Prostate gland (tissue), 2 donors: ENCODE measurements at regions not wholly inside any gene's neighbourhood (a gene's known extent, or its start where the extent isn't known, plus 50 kb on each side); places are given as distances from the start of the nearest gene placed in this dataset.

Experiments used
- CTCF ChIP-seq, 4 experiments: fragments of 200-600 bp in 2 of 4; fragments of 450-650 bp in 2 of 4; sonication (generic) in 2 of 4; IDR thresholded peaks; 1 replicate in 3 of 4; 2 replicates in 1 of 4; pipeline ENCODE4 v1.5.1; 2016 to 2019; ENCODE audit warnings: antibody characterized with exemption in 4 of 4, mild to moderate bottlenecking in 2 of 4, moderate library complexity in 2 of 4
- POLR2A ChIP-seq: fragments of 450-650 bp; IDR thresholded peaks from one replicate; pipeline ENCODE4 v1.6.1; 2016; ENCODE audit warnings: antibody characterized with exemption, mild to moderate bottlenecking
- POLR2AphosphoS5 ChIP-seq: sonication (generic); formaldehyde crosslinking; IDR thresholded peaks from one replicate; pipeline ENCODE4 v1.6.1; 2017; ENCODE audit warnings: antibody characterized with exemption

- TF ChIP-seq POLR2AphosphoS5: no peak
- no peak for TF ChIP-seq POLR2A
- TF ChIP-seq CTCF (IDR thresholded peaks at IDR 0.05): no peak
These were observed 546.7 kb downstream of the PTPRU start for GRCh38 chr1:29782846-29783507.
